ENCODE measurements at regions not wholly inside any gene's neighbourhood (a gene's known extent, or its start where the extent isn't known, plus 50 kb on each side); places are given as distances from the start of the nearest gene placed in this dataset.

GRCh38 chr22:23518376-23519187, 61.5 kb downstream of the IGLL1 start:
- H3K36me3 ChIP-seq: no peaks in the 10 kb centered on the region
- DNase-seq (peak in 1 of 4 donors; percentile 54), ATAC-seq (no peak)
- peaks cover 0 to 34% of the 10 kb centered on the region in 2 donors for H3K27me3 ChIP-seq
- TF ChIP-seq, protein P1, sequence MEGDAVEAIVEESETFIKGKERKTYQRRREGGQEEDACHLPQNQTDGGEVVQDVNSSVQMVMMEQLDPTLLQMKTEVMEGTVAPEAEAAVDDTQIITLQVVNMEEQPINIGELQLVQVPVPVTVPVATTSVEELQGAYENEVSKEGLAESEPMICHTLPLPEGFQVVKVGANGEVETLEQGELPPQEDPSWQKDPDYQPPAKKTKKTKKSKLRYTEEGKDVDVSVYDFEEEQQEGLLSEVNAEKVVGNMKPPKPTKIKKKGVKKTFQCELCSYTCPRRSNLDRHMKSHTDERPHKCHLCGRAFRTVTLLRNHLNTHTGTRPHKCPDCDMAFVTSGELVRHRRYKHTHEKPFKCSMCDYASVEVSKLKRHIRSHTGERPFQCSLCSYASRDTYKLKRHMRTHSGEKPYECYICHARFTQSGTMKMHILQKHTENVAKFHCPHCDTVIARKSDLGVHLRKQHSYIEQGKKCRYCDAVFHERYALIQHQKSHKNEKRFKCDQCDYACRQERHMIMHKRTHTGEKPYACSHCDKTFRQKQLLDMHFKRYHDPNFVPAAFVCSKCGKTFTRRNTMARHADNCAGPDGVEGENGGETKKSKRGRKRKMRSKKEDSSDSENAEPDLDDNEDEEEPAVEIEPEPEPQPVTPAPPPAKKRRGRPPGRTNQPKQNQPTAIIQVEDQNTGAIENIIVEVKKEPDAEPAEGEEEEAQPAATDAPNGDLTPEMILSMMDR (IDR thresholded peaks at IDR 0.05): no peak
- intact Hi-C loops (cut with DNase I): no loop called here
- H3K9me3 ChIP-seq: no peaks in the 10 kb centered on the region
- no peak overlapping the region for H3K27ac ChIP-seq
- no peak overlapping the region for H3K4me3 ChIP-seq
- peaks cover 8 to 24% of the 10 kb centered on the region in 2 donors for H3K4me1 ChIP-seq

- no peak overlapping the region for H3K27ac ChIP-seq
- H3K36me3 ChIP-seq: no peaks in the 10 kb centered on the region
- DNase-seq (peak in 1 of 4 donors; percentile 16), ATAC-seq (no peak)
- H3K9me3 ChIP-seq: no peaks in the 10 kb centered on the region
- H3K27me3 ChIP-seq: peaks cover 0 to 27% of the 10 kb centered on the region in 2 donors
- H3K4me3 ChIP-seq: no peak overlapping the region
- TF ChIP-seq, protein P1 (IDR thresholded peaks at IDR 0.05): no peak
- intact Hi-C loops (cut with DNase I): no loop called here
- peaks cover 8 to 23% of the 10 kb centered on the region in 2 donors for H3K4me1 ChIP-seq
These were observed 62.2 kb downstream of the IGLL1 start for GRCh38 chr22:23517804-23518375.

- peaks cover 7 to 8% of the 10 kb centered on the region in 2 donors for H3K4me1 ChIP-seq
- no peaks in the 10 kb centered on the region for H3K9me3 ChIP-seq
- no peak overlapping the region for H3K4me3 ChIP-seq
- H3K27me3 ChIP-seq: peaks cover 0 to 12% of the 10 kb centered on the region in 2 donors
- H3K36me3 ChIP-seq: no peaks in the 10 kb centered on the region
- intact Hi-C loops (cut with DNase I): no loop called here
- H3K27ac ChIP-seq: no peak overlapping the region
- TF ChIP-seq, protein P1 (IDR thresholded peaks at IDR 0.05): no peak
- ATAC-seq: no peak
- no peak for DNase-seq
These were observed 63.8 kb downstream of the IGLL1 start for GRCh38 chr22:23516304-23516703.

DNA sequence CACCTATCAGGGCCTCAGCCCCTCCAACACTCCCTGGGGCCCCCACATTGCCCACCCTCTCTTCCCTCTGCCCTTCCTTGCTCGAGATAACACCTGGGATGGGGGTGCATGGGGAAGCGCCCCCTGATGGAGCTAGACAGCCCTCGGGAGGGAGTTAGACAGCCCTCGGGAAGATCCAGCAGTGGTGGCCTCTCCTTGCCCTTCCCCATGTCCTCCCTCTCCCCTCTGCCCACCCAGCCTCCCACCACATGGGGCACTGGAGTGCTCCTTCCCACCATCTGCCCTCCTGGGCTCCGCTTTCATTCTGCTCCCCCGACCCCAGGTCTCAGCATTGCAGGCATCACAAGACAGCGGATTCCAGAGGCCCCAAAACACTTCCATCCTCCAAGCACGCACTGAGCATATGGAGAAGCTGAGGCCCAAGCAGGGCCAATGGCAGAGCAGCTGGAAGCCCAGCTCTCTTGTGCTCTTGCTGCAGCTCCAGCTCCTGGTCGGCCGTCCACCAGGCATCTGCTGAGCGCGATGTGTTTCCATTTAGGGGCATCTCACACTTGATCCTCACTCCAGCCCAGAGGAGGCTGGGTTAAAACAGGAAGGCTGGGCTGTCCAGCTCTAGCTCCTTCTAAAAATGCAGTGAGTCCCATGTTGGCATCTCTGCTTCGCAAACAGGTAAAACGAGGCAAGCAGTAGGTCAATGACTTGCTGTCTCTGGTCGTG, 65.6 kb downstream of the IGLL1 start:
- H3K36me3 ChIP-seq: no peaks in the 10 kb centered on the region
- TF ChIP-seq, protein P1 (IDR thresholded peaks at IDR 0.05): no peak
- intact Hi-C loops (cut with DNase I): no loop called here
- no peak overlapping the region for H3K27ac ChIP-seq
- no peak for ATAC-seq
- no peaks in the 10 kb centered on the region for H3K4me1 ChIP-seq
- no peaks in the 10 kb centered on the region for H3K27me3 ChIP-seq
- no peak for DNase-seq
- no peaks in the 10 kb centered on the region for H3K9me3 ChIP-seq
- H3K4me3 ChIP-seq: no peak overlapping the region

GRCh38 chr22:23513705-23514104, 66.4 kb downstream of the IGLL1 start:
- TF ChIP-seq, protein P1 (IDR thresholded peaks at IDR 0.05): no peak
- H3K27ac ChIP-seq: no peak overlapping the region

More at GRCh38 chr22:23513705-23514104, 66.4 kb downstream of the IGLL1 start:
- intact Hi-C loops (cut with DNase I): no loop called here
- no peak for DNase-seq
- no peaks in the 10 kb centered on the region for H3K27me3 ChIP-seq
- no peaks in the 10 kb centered on the region for H3K36me3 ChIP-seq
- no peaks in the 10 kb centered on the region for H3K9me3 ChIP-seq
- ATAC-seq: no peak
- no peaks in the 10 kb centered on the region for H3K4me1 ChIP-seq
- H3K4me3 ChIP-seq: no peak overlapping the region
